Right lobe of liver (tissue), 4 donors: ENCODE measurements at regions not wholly inside any gene's neighbourhood (a gene's known extent, or its start where the extent isn't known, plus 50 kb on each side); places are given as distances from the start of the nearest gene placed in this dataset.
"Not testable (repeated sequence)": the region's sequence is repeated elsewhere in the genome, so short reads cannot be mapped to it uniquely, and the experiment has no call there.

Experiments used
- POLR2A ChIP-seq: fragments of 450-650 bp; IDR thresholded peaks from one replicate; pipeline ENCODE4 v1.6.1; 2017; ENCODE audit warnings: antibody characterized with exemption, mild to moderate bottlenecking
- TF ChIP-seq, protein P1 (sequence below), 4 donors: fragments of 200-600 bp in 3 of 4; fragments of 450-650 bp in 1 of 4; IDR thresholded peaks; one replicate each; pipeline versions ENCODE4 v1.5.1 to v1.8.0; 2016 to 2022; ENCODE audit warnings: antibody characterized with exemption in 4 of 4, mild to moderate bottlenecking in 2 of 4
- donor health status: DM: no; HTN: no; CAD: no.
- donor health status: DM: no; HTN: no; CAD: no.
- donor health status: DM: no; HTN: yes; CAD: no.

DNA sequence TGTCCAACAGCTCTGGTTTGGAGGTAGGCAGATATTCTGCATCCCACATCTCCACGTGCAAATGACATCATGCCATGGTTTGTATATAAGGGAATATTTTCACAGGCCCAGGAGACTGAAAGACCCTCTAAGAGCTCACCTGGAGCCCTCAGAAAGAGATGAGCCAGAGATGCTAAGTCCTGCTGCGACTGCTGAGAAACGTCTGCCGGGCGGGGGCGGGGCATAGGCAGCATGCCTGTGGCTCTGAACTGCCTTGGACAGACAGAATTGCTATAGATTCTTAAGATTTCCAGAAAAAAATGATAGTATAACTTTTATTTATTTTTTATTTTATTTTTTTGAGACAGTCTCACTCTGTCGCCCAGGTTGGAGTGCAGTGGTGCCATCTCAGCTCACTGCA lies 64.2 kb upstream of the METTL9 start:
- not testable (repeated sequence) for TF ChIP-seq POLR2A
- TF ChIP-seq, protein P1, sequence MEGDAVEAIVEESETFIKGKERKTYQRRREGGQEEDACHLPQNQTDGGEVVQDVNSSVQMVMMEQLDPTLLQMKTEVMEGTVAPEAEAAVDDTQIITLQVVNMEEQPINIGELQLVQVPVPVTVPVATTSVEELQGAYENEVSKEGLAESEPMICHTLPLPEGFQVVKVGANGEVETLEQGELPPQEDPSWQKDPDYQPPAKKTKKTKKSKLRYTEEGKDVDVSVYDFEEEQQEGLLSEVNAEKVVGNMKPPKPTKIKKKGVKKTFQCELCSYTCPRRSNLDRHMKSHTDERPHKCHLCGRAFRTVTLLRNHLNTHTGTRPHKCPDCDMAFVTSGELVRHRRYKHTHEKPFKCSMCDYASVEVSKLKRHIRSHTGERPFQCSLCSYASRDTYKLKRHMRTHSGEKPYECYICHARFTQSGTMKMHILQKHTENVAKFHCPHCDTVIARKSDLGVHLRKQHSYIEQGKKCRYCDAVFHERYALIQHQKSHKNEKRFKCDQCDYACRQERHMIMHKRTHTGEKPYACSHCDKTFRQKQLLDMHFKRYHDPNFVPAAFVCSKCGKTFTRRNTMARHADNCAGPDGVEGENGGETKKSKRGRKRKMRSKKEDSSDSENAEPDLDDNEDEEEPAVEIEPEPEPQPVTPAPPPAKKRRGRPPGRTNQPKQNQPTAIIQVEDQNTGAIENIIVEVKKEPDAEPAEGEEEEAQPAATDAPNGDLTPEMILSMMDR (IDR thresholded peaks at IDR 0.05), result not testable (repeated sequence)
